Activated CD4-positive, alpha-beta T cell treated with anti-CD3 and anti-CD28 coated beads, Interleukin-2, amount 10 ng/mL, durations not matched to agents 24 days and 14 days (primary cell): ENCODE measurements at regions not wholly inside any gene's neighbourhood (a gene's known extent, or its start where the extent isn't known, plus 50 kb on each side); places are given as distances from the start of the nearest gene placed in this dataset.
"Not testable (repeated sequence)": the region's sequence is repeated elsewhere in the genome, so short reads cannot be mapped to it uniquely, and the experiment has no call there.

Experiments used
- DNase-seq: peaks from one replicate; pipeline ENCODE4 v3.0.0; 2022
- H3K27ac Mint-ChIP-seq: one replicate; pipeline ENCODE4 v1.8.0; 2022; ENCODE audit warnings: mild to moderate bottlenecking, mixed read lengths
- H3K27me3 Mint-ChIP-seq: one replicate; pipeline ENCODE4 v1.8.0; 2022; ENCODE audit warnings: mixed read lengths
- H3K36me3 Mint-ChIP-seq: one replicate; pipeline ENCODE4 v1.8.0; 2022; ENCODE audit warnings: low read depth, mild to moderate bottlenecking, mixed read lengths
- H3K4me1 Mint-ChIP-seq: one replicate; pipeline ENCODE4 v1.8.0; 2021; ENCODE audit warnings: mixed read lengths
- H3K4me3 Mint-ChIP-seq: one replicate; pipeline ENCODE4 v1.8.0; 2022; ENCODE audit warnings: mild to moderate bottlenecking, moderate library complexity, mixed read lengths
- H3K9me3 Mint-ChIP-seq: one replicate; pipeline ENCODE4 v1.8.0; 2021; ENCODE audit warnings: mixed read lengths
- intact Hi-C: fragments of 100-400 bp; cut with micrococcal nuclease; formaldehyde crosslinking; loops from one replicate; pipeline ENCODE4 v1.15.1; 2023

DNA sequence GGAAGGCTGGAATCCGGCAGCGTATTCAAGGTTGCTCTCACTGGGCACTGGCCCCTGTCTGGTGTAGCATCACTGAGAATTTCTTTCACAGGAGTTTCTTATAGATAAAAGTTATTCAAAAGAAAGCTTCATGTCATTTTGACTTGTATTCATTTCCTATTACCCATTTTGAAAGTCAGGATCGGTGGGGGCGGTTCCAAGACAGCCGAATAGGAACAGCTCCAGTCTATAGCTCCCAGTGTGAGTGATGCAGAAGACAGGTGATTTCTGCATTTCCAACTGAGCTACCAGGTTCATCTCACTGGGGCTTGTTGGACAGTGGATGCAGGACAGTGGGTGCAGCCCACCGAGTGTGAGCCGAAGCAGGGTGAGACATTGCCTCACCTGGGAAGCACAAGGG, 51.5 kb upstream of the CDC42EP3 start:
- DNase-seq, H3K4me3 Mint-ChIP-seq, H3K36me3 Mint-ChIP-seq, H3K27me3 Mint-ChIP-seq, H3K4me1 Mint-ChIP-seq, H3K27ac Mint-ChIP-seq, intact Hi-C loops: not testable (repeated sequence)
- H3K9me3 Mint-ChIP-seq: peaks cover 15% of the 10 kb centered on the region

DNA sequence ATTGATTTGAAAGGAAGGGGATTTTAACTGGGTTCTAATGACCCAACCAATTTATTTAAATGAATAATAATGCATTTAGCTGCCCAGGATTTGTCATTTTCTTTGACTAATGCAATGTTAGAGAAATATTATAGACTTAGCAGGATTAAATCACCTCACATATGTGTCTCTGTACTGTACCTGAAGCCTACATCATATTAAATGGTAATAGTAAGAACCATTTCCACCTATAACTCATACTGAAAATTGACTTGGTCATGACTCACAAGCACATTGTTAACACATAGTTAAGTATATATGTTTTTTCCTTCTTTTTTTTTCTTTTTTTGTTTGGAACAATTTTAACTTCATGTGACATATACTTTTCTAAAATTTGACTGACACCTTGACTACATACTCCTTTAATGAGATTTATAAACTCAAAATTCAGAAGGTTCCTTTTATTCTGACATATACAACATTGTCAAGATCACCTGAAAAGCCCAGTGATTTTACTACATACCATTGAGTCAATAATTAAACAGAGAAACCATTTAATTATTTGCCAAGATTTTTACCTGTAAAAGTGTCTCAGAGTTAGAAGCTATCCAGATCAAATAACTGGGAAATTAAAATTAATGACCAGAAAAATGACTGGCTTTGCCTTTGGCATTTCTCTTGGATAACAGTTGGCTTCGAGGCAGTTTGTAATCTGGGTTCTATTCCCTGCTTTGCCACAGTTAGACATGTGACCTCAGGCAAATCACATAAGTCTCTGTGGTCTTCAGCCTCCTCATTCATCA, 58.8 kb upstream of the CDC42EP3 start:
- Mint-ChIP-seq H3K27me3 (peaks cover 1% of the 10 kb centered on the region), H3K36me3 (no peaks in the 10 kb centered on the region), H3K4me3 (no peak overlapping the region), H3K4me1 (no peaks in the 10 kb centered on the region), H3K9me3 (peaks cover 10% of the 10 kb centered on the region), H3K27ac (no peak overlapping the region)
- intact Hi-C loops: no loop called here
- DNase-seq: no peak

DNA sequence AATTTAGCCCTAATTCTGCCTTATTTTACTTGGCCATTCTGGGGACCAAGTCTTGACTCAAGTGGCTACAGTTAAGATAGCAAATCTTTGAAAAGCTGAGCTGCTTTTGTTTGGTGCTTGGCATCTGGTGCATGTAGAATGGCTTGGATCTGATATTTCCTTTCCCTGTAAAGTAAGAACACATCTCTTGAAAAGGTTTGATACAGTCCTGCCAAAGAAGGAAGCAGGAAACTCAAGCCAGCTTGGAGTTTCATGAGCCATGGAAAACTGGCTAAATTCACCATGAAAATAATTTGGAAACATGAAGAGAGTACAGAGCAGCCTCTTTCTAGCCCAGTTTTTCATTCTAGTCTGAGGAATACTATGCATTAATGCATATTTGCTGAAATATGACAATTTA, 61.0 kb upstream of the CDC42EP3 start:
- H3K27ac Mint-ChIP-seq, H3K27me3 Mint-ChIP-seq, H3K4me1 Mint-ChIP-seq, H3K36me3 Mint-ChIP-seq, H3K4me3 Mint-ChIP-seq, H3K9me3 Mint-ChIP-seq, DNase-seq, intact Hi-C loops: not testable (repeated sequence)

DNA sequence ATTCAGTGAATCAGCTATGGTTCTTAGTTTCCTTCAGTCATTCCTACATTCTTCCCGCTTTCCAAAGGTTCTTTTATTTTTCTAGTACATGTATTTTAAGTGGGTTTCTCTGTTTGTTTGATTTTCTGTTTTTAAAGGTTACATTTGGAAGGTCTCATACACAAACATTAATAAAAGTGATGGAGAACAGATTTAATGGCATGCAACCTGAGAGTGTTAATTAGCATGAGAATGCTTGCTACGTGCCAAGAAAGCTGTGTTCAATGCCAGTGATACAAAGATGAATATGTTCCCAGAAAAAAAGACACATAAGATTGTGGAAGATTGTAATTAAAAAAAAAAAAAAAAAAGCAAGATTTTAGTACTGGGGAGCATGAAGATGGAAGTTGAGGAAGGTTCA, 61.8 kb upstream of the CDC42EP3 start:
- H3K4me3 Mint-ChIP-seq: no peak overlapping the region
- no peaks in the 10 kb centered on the region for H3K4me1 Mint-ChIP-seq
- H3K27me3 Mint-ChIP-seq: peaks cover 1% of the 10 kb centered on the region
- DNase-seq: no peak
- intact Hi-C loops: no loop called here
- H3K9me3 Mint-ChIP-seq: no peaks in the 10 kb centered on the region
- H3K36me3 Mint-ChIP-seq: no peaks in the 10 kb centered on the region
- no peak overlapping the region for H3K27ac Mint-ChIP-seq

DNA sequence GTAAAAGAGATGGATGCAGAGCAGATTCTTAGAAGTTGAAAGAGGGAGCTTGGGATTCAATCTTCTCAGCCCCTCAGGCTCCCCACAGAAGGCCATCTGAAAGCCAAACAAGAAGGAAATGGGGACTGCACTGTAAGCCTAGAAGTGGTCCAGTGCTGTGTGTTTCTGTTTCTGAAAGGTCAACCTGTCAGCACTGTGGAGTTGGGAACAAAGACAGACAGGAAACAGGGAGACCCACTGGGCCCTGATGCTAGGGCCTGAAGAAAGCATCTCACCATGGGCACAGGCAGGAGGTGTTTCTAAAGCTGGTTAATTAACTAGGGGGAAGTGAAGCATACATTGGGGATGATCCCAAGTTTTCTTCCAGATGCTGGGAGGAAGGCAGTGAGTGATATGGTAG, 62.5 kb upstream of the CDC42EP3 start:
- intact Hi-C loops, H3K27me3 Mint-ChIP-seq, H3K36me3 Mint-ChIP-seq: not testable (repeated sequence)

DNA sequence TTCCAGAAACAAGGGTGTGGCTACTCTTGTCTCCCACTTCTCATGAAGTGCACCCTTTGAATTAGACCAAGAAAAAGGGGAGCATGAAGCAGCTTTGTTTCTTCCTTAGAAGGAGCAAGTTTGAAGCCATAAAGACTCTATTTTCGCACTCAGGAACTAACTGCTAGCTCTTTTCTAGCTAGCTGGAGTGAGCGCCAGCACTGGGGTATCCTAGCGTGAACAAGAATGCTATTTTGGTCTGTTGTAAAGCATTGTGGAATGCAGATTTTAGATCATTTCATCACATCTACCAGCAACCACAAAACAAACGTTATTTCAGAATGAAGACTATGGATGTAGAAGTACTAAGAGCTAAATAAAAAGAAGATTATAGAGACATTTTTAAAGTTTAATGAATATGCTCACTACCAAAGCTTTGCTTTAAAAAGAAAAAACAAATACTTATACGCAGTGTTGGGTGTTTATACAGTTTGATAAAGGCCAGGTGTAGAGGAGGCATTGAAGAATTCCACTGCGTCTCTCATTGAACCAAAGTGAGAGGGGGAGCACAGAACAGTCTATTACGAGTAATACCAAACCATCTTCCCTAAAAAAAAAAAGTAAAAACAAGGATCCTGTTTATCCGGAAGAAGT, 63.6 kb upstream of the CDC42EP3 start:
- H3K9me3 Mint-ChIP-seq, H3K4me3 Mint-ChIP-seq, intact Hi-C loops, H3K27ac Mint-ChIP-seq, H3K36me3 Mint-ChIP-seq, H3K4me1 Mint-ChIP-seq, H3K27me3 Mint-ChIP-seq: not testable (repeated sequence)
- peak; percentile 28 for DNase-seq

More for the DNA sequence above, 62.5 kb upstream of the CDC42EP3 start:
- DNase-seq, H3K4me3 Mint-ChIP-seq, H3K4me1 Mint-ChIP-seq, H3K27ac Mint-ChIP-seq, H3K9me3 Mint-ChIP-seq: not testable (repeated sequence)

DNA sequence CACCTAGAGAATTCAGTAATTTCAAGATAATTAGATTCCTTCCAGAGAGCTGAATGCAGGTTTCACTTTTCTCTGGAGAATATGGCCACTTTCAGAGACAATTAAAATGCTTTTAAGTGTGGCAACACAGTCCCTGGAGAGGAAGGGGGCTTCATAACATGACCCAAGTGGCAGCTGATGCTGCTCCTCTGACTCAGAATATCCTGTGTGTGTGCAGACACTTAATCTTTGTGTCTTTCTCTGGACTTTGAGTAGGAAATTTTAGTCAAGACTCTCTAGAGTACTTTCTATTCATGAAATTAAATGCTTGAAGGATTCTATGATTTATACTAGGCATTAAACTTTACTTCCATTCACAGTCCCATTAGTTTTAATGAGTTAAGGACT, 64.1 kb upstream of the CDC42EP3 start:
- H3K36me3 Mint-ChIP-seq, H3K4me1 Mint-ChIP-seq, DNase-seq, H3K4me3 Mint-ChIP-seq, H3K27me3 Mint-ChIP-seq, intact Hi-C loops, H3K9me3 Mint-ChIP-seq, H3K27ac Mint-ChIP-seq: not testable (repeated sequence)

DNA sequence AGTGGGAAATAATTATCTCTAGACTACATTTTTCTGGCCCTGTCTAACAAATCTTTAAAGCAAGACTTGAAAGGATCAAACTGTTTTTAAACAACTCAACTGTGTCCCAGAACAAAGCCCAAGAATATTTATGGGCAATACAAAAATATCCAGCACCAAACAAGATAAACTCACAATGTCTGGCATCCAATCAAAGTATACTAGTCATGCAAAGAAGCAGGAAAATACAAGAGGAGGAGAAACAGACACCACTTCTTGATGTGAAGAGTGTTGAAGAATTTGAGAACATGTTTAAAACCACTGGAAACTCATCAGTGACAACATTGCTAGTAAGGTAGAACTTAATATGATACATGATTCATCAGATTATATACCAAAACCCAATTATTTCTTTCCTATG, 66.1 kb upstream of the CDC42EP3 start:
- no peaks in the 10 kb centered on the region for H3K9me3 Mint-ChIP-seq
- intact Hi-C loops: no loop called here
- no peak overlapping the region for H3K4me3 Mint-ChIP-seq
- no peak for DNase-seq
- no peaks in the 10 kb centered on the region for H3K36me3 Mint-ChIP-seq
- H3K27me3 Mint-ChIP-seq: peaks cover 1% of the 10 kb centered on the region
- no peak overlapping the region for H3K27ac Mint-ChIP-seq
- H3K4me1 Mint-ChIP-seq: no peaks in the 10 kb centered on the region

DNA sequence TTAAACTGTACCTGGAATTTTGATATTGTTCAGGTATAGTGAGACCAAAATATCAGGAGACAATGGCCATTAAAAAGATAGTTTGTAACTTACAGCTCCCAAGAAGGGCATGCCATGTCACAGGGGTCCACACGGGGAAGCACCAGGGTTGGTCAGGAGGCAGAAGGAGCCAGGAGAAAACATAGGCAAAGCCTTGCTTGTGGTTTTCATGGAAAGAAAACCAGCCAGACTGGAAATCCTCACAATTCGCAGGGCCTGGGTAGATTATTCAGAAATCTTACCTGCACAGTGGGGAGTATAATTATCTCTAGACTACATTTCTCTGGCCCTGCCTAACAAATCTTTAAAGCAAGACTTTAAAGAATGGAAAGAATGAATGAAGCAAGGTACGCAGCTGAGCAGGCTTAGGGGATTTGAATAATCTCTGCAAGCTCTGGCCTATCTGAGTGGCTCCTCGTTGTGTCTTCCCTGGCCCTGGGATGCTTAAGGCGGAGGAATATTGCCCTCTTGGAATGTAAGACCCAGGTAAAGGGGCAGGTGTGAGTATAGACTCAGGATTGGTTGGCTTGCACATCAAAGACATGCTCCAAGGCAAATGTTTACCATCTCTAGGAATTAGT, 66.9 kb upstream of the CDC42EP3 start:
- no peak overlapping the region for H3K4me3 Mint-ChIP-seq
- intact Hi-C loops: no loop called here
- no peak for DNase-seq
- H3K9me3 Mint-ChIP-seq: no peaks in the 10 kb centered on the region
- no peak overlapping the region for H3K27ac Mint-ChIP-seq
- H3K4me1 Mint-ChIP-seq: no peaks in the 10 kb centered on the region
- no peaks in the 10 kb centered on the region for H3K36me3 Mint-ChIP-seq
- H3K27me3 Mint-ChIP-seq: no peaks in the 10 kb centered on the region

DNA sequence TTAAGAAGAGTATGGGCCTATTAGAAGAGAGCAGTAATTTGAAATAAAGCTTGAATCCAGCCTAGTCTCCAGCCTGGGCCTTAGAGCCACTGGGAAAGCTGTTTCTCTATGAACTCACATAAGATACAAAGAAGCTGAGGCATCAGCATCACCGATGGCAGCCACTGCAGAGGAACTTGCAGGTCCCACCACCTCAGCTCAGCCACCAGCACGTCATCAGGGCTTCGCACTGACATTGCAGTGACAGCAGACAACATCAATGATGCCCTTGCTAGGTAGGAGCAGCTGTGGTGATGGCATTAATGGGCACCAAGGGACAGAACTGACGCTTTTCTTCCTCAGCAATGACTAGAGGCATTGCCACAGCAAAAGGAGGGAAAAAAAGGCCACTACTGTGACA, 67.7 kb upstream of the CDC42EP3 start:
- DNase-seq: no peak
- Mint-ChIP-seq H3K27me3 (no peaks in the 10 kb centered on the region), H3K9me3 (no peaks in the 10 kb centered on the region), H3K4me3 (no peak overlapping the region), H3K4me1 (no peaks in the 10 kb centered on the region), H3K36me3 (no peaks in the 10 kb centered on the region), H3K27ac (no peak overlapping the region)
- intact Hi-C loops: no loop called here

DNA sequence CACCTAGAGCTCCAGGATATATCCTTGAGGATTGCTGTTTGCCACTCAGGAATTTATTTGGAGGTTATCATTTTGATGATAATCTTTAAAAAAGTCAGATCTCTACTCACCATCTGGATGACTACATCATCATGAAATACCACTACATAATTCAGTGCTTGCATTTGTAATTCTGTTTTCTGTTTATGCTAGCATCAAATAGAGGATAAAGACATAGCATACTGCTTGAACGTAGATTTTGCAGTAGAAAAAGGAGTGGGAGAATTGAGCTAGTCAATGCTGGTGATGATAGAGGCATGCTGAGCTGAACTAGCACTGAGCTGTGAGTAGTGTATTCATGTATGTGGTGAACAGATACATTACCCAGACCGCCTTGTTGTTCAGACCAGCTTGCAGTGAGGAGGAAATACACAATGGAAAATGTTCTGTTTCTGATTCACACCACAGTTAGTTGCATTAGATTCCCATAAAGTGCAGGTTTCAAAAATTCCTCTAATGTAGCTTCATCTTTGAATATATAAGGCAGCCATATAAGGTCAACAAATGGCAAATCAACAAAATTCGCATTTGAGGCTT, 68.8 kb upstream of the CDC42EP3 start:
- Mint-ChIP-seq H3K27me3 (peaks cover 3% of the 10 kb centered on the region), H3K4me3 (no peak overlapping the region), H3K36me3 (no peaks in the 10 kb centered on the region), H3K9me3 (no peaks in the 10 kb centered on the region), H3K27ac (no peak overlapping the region), H3K4me1 (no peaks in the 10 kb centered on the region)
- intact Hi-C loops: no loop called here
- no peak for DNase-seq

DNA sequence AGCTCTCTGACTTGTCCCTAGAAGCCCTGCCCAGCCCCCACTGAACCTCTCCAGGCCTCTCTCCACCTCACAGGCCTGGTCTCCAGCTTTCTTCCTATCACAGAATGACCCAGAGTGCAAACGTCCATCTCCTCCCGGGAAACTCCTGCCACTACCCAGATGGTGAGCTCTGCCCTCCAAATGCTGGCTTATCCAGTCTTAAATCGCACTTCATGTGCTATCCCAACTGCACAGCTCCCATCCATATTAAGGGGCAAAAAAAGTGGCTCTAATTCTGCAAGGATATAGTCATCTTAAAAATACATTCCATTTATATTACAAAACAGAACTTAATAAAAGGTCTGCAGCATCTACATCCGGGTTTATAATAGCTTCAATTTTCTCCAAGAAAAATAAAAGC, 70.8 kb upstream of the CDC42EP3 start:
- Mint-ChIP-seq H3K4me3 (no peak overlapping the region), H3K4me1 (no peaks in the 10 kb centered on the region), H3K27me3 (peaks cover 3% of the 10 kb centered on the region), H3K9me3 (no peaks in the 10 kb centered on the region), H3K36me3 (no peaks in the 10 kb centered on the region), H3K27ac (no peak overlapping the region)
- intact Hi-C loops: no loop called here
- DNase-seq: no peak

DNA sequence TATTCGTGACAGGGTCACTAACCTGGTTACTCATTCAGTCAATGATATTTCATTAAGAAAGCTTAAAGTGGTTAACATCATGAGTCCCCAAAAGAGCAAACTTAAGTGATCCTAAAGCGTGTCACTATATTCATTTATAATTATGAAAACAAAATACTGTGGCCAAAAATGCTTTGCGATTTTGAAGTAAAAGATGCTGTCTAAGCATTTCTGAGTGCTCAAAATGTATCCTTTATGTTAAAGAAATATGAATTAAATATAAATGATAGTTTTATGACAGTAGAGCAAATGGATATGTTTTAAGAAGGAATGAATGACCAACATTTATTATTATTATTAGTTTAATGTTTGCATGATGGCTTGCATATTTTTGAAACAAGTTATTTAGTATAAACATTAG, 72.6 kb upstream of the CDC42EP3 start:
- intact Hi-C loops: no loop called here
- DNase-seq: no peak
- Mint-ChIP-seq H3K27me3 (peaks cover 4% of the 10 kb centered on the region), H3K36me3 (no peaks in the 10 kb centered on the region), H3K9me3 (no peaks in the 10 kb centered on the region), H3K27ac (no peak overlapping the region), H3K4me1 (no peaks in the 10 kb centered on the region), H3K4me3 (no peak overlapping the region)

DNA sequence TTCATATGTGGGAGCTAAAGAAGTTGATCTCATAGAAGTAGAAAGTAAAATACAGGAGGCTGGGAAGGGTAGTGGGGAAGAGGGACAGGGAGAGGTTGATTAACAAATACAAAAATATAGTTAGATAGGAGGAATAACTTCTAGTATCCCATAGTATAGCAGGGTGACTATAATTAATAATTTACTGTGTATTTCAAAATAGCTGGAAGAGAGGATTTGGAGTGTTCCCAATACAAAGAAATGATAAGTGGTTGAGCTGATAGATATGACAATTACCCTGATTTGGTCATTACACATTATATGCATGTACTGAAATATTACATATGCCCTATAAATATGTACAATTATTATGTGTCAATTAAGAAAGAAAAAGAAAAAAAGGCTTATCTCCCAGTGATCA, 73.5 kb upstream of the CDC42EP3 start:
- H3K4me3 Mint-ChIP-seq, H3K9me3 Mint-ChIP-seq, H3K4me1 Mint-ChIP-seq, intact Hi-C loops, H3K36me3 Mint-ChIP-seq, H3K27ac Mint-ChIP-seq, DNase-seq, H3K27me3 Mint-ChIP-seq: not testable (repeated sequence)
